CD4-positive, alpha-beta memory T cell (primary cell): ENCODE measurements at regions not wholly inside any gene's neighbourhood (a gene's known extent, or its start where the extent isn't known, plus 50 kb on each side); places are given as distances from the start of the nearest gene placed in this dataset.

Experiments
- CTCF ChIA-PET: fragments of 350-600 bp; sonication (Branson Sonifier 250); formaldehyde crosslinking; loops from one replicate; lab custom pipeline; 2021; ENCODE audit warnings: inconsistent platforms; ENCODE audit not compliant: partially characterized antibody; lab: Charles Lee
- POLR2A ChIA-PET: fragments of 350-600 bp; sonication (Branson Sonifier 250); formaldehyde crosslinking; loops from one replicate; lab custom pipeline; 2021; ENCODE audit not compliant: partially characterized antibody; lab: Charles Lee
- DNase-seq, 5 donors: peaks; one replicate each; pipeline versions ENCODE4 v3.0.0 to v3.0.0-alpha.2; 2020 to 2022; ENCODE audit warnings: mixed read lengths in 1 of 5
- H3K27ac ChIP-seq: one replicate; pipeline ENCODE4 v1.7.0; 2013; ENCODE audit warnings: low read depth, low read length
- H3K27me3 ChIP-seq: 2 replicates; pipeline ENCODE4 v1.7.0; 2013; ENCODE audit warnings: mild to moderate bottlenecking, low read length, moderate library complexity; ENCODE audit not compliant: insufficient read depth
- H3K36me3 ChIP-seq: 2 replicates; pipeline ENCODE4 v1.7.0; 2013; ENCODE audit warnings: mild to moderate bottlenecking, low read length, moderate library complexity; ENCODE audit not compliant: insufficient read depth
- H3K4me1 ChIP-seq: 2 replicates; pipeline ENCODE4 v1.7.0; 2013; ENCODE audit warnings: mild to moderate bottlenecking, low read length, moderate library complexity; ENCODE audit not compliant: insufficient read depth
- H3K4me3 ChIP-seq, 2 donors: one replicate each; pipeline ENCODE4 v1.7.0; 2013; ENCODE audit warnings: low read length in 2 of 2, mild to moderate bottlenecking in 1 of 2
- H3K9me3 ChIP-seq, 2 donors: one replicate each; pipeline ENCODE4 v1.7.0; 2013; ENCODE audit warnings: low read length in 2 of 2, control low read depth in 1 of 2; ENCODE audit not compliant: control insufficient read depth in 1 of 2
- H3K27ac Mint-ChIP-seq, 7 donors: one replicate each; pipeline ENCODE4 v1.8.0; 2020 to 2021; ENCODE audit warnings: mixed read lengths in 7 of 7, mild to moderate bottlenecking in 6 of 7, inconsistent platforms in 3 of 7, moderate library complexity in 3 of 7
- H3K27me3 Mint-ChIP-seq, 2 donors: one replicate each; pipeline ENCODE4 v1.8.0; 2020 to 2021; ENCODE audit warnings: mixed read lengths in 2 of 2
- H3K36me3 Mint-ChIP-seq, 2 donors: one replicate each; pipeline ENCODE4 v1.8.0; 2020 to 2021; ENCODE audit warnings: mixed read lengths in 2 of 2, inconsistent platforms in 1 of 2, mild to moderate bottlenecking in 1 of 2
- H3K4me1 Mint-ChIP-seq, 4 donors: one replicate each; pipeline ENCODE4 v1.8.0; 2020 to 2021; ENCODE audit warnings: mixed read lengths in 4 of 4, mild to moderate bottlenecking in 1 of 4
- H3K4me3 Mint-ChIP-seq, 8 donors: one replicate each; pipeline ENCODE4 v1.8.0; 2020 to 2021; ENCODE audit warnings: mixed read lengths in 8 of 8, mild to moderate bottlenecking in 7 of 8, moderate library complexity in 6 of 8, inconsistent platforms in 3 of 8
- H3K9me3 Mint-ChIP-seq, 8 donors: one replicate each; pipeline ENCODE4 v1.8.0; 2020 to 2021; ENCODE audit warnings: mixed read lengths in 8 of 8, mild to moderate bottlenecking in 5 of 8, inconsistent platforms in 3 of 8, moderate library complexity in 1 of 8
- intact Hi-C: fragments of 100-400 bp; cut with micrococcal nuclease; formaldehyde crosslinking; loops from one replicate; pipeline ENCODE4 v1.15.1; 2023

DNA sequence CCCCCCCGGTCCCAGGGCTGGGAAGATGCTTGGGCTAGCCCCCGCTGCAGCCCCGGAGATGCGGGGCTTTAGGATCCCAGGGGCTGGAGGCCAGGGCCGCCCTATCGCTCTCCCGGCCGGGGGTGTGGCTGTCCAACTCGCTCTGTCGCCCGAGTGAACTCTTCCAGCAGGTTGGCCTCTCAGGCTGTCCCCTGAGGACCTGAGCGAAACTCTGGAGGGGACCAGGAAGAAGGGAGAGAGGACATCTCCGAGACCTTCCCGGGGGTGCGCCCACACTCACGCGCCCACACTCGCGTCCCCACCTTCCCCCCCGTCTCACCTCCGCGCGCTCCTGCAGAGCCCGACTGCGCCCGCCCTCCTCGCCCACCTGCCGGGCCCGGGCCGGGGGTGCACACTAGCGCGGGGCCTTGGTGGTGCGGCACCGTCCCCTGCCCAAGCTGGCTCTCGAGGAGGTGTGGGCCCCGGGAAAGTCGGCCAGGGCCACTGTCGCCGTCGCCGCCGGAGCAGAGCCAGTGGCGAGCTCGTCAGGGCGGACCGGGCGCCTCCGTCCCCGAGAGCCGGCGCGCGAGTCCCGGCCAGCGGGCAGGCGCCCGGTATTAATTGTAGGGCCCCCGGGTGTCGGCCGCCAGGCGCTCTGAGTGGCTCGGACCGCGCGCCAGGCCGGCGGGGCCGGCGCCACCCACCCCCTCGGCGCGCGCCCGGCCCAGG is 101.7 kb upstream of the SVIL start:
- peak in 4 of 5 donors; percentile 23 to 29 (median 24) for DNase-seq
- intact Hi-C loops, result loop anchor here (5.0 kb wide), 1 partner anchor 214 kb away; no protein-coding TSS in a partner anchor
- Mint-ChIP-seq H3K27ac (peak overlapping the region in 1 of 7 donors; percentile 4), H3K4me3 (peak overlapping the region; percentile 82 to 88 (median 84)), H3K4me1 (peaks cover 19 to 42% (median 32%) of the 10 kb centered on the region in 4 donors), H3K36me3 (peaks cover 0 to 2% of the 10 kb centered on the region in 2 donors), H3K27me3 (no peaks in the 10 kb centered on the region), H3K9me3 (peaks cover 0 to 1% (median 0%) of the 10 kb centered on the region in 8 donors)
- H3K4me3 ChIP-seq, result peak overlapping the region in 1 of 2 donors; percentile 62
- peak overlapping the region; percentile 5 for H3K27ac ChIP-seq
- no peaks in the 10 kb centered on the region for H3K36me3 ChIP-seq
- no peaks in the 10 kb centered on the region for H3K9me3 ChIP-seq
- POLR2A ChIA-PET, result interaction anchor here (0.8 to 2.8 kb wide), 5 partner anchors 55 to 202 kb away, joined by 3 to 32 read pairs (median 4); no protein-coding TSS in a partner anchor
- CTCF ChIA-PET, result interaction anchor here (0.8 to 4.5 kb wide), 17 partner anchors 8 to 176 kb away, joined by 3 to 28 read pairs (median 4); no protein-coding TSS in a partner anchor
- H3K4me1 ChIP-seq, result peaks cover 26% of the 10 kb centered on the region
- H3K27me3 ChIP-seq, result no peaks in the 10 kb centered on the region

DNA sequence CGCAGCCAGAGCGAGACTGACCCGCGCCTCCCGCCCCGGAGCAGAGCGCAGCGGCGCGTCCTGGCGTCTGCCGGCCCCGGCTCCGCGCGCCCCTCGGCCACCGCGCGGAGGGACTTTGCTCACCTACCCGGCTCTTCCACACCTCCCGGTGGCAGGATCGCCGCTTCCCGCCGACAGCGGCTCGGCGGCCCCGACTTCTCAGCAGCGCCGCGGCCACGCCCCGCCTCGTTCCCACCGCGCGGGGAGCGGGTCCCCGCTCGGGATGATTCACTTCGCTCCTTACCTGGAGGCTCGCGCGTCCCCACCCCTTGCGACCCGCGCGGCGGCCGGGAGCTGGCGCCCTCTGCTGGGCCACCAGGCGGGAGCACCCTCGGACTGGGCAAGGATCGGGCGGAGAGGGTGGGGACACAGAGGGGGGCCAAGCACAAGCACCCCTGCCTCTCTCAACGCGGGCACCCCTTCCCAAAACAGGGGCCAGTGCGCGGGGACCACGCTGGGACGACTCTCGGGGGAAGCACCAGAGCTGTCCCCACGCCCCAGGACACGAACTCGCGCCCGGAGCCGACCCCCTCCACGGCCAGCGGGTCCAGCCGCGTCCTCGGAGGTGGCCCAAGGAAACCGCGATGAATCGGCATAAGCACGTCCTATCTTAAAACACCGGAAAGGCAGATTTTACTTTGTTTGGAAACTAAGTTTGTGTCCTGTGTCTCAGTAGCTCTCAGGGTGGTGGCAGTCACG is 101.0 kb upstream of the SVIL start:
- intact Hi-C loops, result loop anchor here (1.0 to 5.0 kb wide), 5 partner anchors 53 to 213 kb away; no protein-coding TSS in a partner anchor
- Histone ChIP-seq H3K27ac (peak overlapping the region; percentile 30), H3K27me3 (no peaks in the 10 kb centered on the region), H3K4me3 (peak overlapping the region in 1 of 2 donors; percentile 62), H3K9me3 (no peaks in the 10 kb centered on the region), H3K4me1 (peaks cover 26% of the 10 kb centered on the region), H3K36me3 (no peaks in the 10 kb centered on the region)
- Mint-ChIP-seq H3K4me1 (peaks cover 23 to 48% (median 37%) of the 10 kb centered on the region in 4 donors), H3K4me3 (peak overlapping the region; percentile 82 to 88 (median 84)), H3K27ac (peak overlapping the region in 4 of 7 donors; percentile 21 to 91 (median 74)), H3K36me3 (peaks cover 0 to 2% of the 10 kb centered on the region in 2 donors), H3K9me3 (peaks cover 0 to 1% (median 0%) of the 10 kb centered on the region in 8 donors), H3K27me3 (no peaks in the 10 kb centered on the region)
- CTCF ChIA-PET, result interaction anchor here (0.8 to 4.5 kb wide), 17 partner anchors 8 to 175 kb away, joined by 3 to 28 read pairs (median 4); no protein-coding TSS in a partner anchor
- DNase-seq, result peak; percentile 76 to 84 (median 80)
- POLR2A ChIA-PET, result interaction anchor here (0.8 to 2.8 kb wide), 8 partner anchors 33 to 201 kb away, joined by 3 to 32 read pairs (median 4); partner anchors contain the start of gene SVIL

DNA sequence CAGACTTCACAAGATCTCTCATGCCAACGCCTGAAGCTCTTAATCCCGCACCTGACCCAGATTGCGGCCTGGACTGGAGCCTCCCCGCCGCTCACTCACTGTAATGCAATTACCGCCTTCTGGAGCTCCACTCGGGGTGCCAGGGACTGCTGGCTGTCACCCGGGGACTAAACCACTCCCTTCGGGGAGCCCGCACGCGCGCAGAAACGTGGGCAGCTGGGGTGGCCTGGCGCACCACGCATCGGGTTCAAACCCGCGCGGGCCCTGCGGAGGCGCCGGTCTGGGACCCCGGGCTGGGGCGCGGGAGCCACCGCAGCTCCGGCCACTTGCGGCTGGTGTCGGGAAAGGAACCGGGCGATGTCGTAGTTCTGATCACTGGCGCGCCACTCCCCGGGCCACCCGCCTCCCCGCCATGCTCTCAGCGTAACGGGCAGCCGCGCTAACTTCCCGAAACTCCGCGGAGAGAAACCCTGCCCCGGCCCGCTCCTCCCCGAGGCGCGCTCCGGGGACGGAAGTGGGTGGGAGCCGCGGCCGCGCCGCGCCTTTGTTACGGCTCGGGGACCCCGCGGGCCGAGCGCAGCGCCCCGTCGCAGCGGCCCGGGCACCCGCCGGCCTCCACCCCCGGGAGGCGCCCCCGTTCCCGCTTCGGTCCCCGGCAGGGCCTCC is 100.3 kb upstream of the SVIL start:
- no peaks in the 10 kb centered on the region for H3K27me3 ChIP-seq
- H3K4me3 Mint-ChIP-seq, result peak overlapping the region; percentile 83 to 92 (median 90)
- peaks cover 24 to 53% (median 39%) of the 10 kb centered on the region in 4 donors for H3K4me1 Mint-ChIP-seq
- H3K36me3 ChIP-seq, result no peaks in the 10 kb centered on the region
- intact Hi-C loops, result loop anchor here (1.0 to 5.0 kb wide), 5 partner anchors 53 to 213 kb away; no protein-coding TSS in a partner anchor
- H3K27ac Mint-ChIP-seq, result peak overlapping the region; percentile 21 to 87 (median 72)
- H3K9me3 ChIP-seq, result no peaks in the 10 kb centered on the region
- CTCF ChIA-PET, result interaction anchor here (0.8 to 4.5 kb wide), 12 partner anchors 9 to 150 kb away, joined by 3 to 28 read pairs (median 6); no protein-coding TSS in a partner anchor
- H3K9me3 Mint-ChIP-seq, result no peaks in the 10 kb centered on the region
- POLR2A ChIA-PET, result interaction anchor here (0.7 to 2.8 kb wide), 12 partner anchors 11 to 201 kb away, joined by 3 to 32 read pairs (median 4); partner anchors contain the start of gene SVIL
- peak overlapping the region; percentile 30 to 62 for H3K4me3 ChIP-seq
- H3K27ac ChIP-seq, result peak overlapping the region; percentile 30
- no peaks in the 10 kb centered on the region for H3K27me3 Mint-ChIP-seq
- peaks cover 26% of the 10 kb centered on the region for H3K4me1 ChIP-seq
- peak; percentile 55 to 62 (median 58) for DNase-seq
- peaks cover 2 to 4% of the 10 kb centered on the region in 2 donors for H3K36me3 Mint-ChIP-seq

DNA sequence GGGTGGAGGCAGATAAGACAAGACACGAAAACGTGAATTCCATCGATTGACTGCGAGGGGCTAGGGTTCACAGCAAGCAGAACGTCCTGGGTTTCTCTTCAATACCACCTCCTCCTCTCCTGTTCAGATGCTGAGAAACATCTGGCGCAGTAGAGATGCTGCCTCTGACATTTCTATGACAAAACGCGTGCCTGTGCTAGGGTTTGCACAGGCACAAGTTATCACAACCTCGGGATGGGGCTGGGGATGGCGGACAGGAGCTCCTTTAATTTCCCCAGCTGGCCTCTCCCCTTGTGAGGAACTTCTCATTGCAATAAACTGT is 99.8 kb upstream of the SVIL start:
- H3K4me1 ChIP-seq, result peaks cover 26% of the 10 kb centered on the region

DNA sequence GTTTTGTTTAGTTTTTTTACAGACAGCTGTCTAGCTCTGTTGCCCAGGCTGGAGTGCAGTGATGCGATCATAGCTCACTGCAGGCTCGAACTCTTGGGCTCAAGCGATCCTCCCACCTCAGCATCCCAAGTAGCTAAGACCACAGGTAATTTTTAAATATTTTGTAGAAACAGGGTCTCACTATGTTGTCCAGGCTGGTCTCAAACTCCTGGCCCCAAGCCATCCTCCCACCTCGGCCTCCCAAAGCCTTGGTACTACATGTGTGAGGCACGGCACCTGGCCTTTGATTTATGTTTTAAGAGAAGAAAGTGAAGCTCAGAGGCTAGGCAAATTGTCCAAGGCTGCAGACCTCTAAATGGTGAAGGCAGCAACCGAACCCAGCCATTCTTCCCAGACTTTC is 98.6 kb upstream of the SVIL start:
- H3K36me3 Mint-ChIP-seq, result peaks cover 8 to 14% of the 10 kb centered on the region in 2 donors
- Histone ChIP-seq H3K27ac (no peak overlapping the region), H3K27me3 (no peaks in the 10 kb centered on the region), H3K36me3 (no peaks in the 10 kb centered on the region), H3K4me1 (peaks cover 26% of the 10 kb centered on the region), H3K9me3 (no peaks in the 10 kb centered on the region), H3K4me3 (no peak overlapping the region)
- peak overlapping the region in 1 of 7 donors; percentile 52 for H3K27ac Mint-ChIP-seq
- no peaks in the 10 kb centered on the region for H3K27me3 Mint-ChIP-seq
- ChIA-PET CTCF (interaction anchor here (0.6 to 4.5 kb wide), 6 partner anchors 9 to 143 kb away, joined by 3 to 28 read pairs (median 3); no protein-coding TSS in a partner anchor), POLR2A (interaction anchor here (1.6 kb wide), 1 partner anchor 51 kb away, joined by 5 read pairs; no protein-coding TSS in a partner anchor)
- H3K9me3 Mint-ChIP-seq, result no peaks in the 10 kb centered on the region
- peaks cover 33 to 68% (median 49%) of the 10 kb centered on the region in 4 donors for H3K4me1 Mint-ChIP-seq
- peak overlapping the region; percentile 20 to 92 (median 86) for H3K4me3 Mint-ChIP-seq
- intact Hi-C loops, result no loop called here
- DNase-seq, result no peak

More for the DNA sequence above, 99.8 kb upstream of the SVIL start:
- H3K4me3 Mint-ChIP-seq, result peak overlapping the region; percentile 83 to 92 (median 90)
- peak overlapping the region; percentile 30 to 62 for H3K4me3 ChIP-seq
- CTCF ChIA-PET, result interaction anchor here (0.8 to 4.5 kb wide), 11 partner anchors 8 to 149 kb away, joined by 3 to 28 read pairs (median 5); no protein-coding TSS in a partner anchor
- POLR2A ChIA-PET, result interaction anchor here (0.7 to 2.8 kb wide), 11 partner anchors 10 to 144 kb away, joined by 3 to 32 read pairs (median 4); partner anchors contain the start of gene SVIL
- H3K36me3 Mint-ChIP-seq, result peaks cover 2 to 6% of the 10 kb centered on the region in 2 donors
- H3K9me3 Mint-ChIP-seq, result no peaks in the 10 kb centered on the region
- no peaks in the 10 kb centered on the region for H3K27me3 ChIP-seq
- peaks cover 26 to 56% (median 39%) of the 10 kb centered on the region in 4 donors for H3K4me1 Mint-ChIP-seq
- H3K27ac ChIP-seq, result peak overlapping the region; percentile 30
- peak overlapping the region; percentile 21 to 87 (median 72) for H3K27ac Mint-ChIP-seq
- intact Hi-C loops, result no loop called here
- no peaks in the 10 kb centered on the region for H3K9me3 ChIP-seq
- no peak for DNase-seq
- H3K36me3 ChIP-seq, result no peaks in the 10 kb centered on the region
- no peaks in the 10 kb centered on the region for H3K27me3 Mint-ChIP-seq

DNA sequence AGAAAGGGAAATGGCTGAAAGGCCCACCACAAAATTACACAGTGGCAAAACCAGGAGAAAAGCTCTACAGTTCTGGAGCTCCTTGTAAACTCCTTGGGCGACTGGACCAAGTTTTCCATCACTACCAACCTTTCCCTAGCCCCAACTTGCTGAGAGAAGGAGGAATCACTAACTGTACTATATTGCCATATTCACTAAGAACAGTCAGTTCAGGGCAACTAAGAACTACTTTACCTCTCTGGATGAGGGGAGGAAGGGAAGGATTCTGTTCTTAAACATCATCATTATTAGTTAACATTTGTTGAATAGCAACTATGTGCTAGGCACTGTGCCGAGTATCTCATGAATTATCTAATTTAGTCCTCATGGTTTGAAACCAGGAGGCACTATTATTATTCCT is 98.1 kb upstream of the SVIL start:
- DNase-seq, result no peak
- H3K27me3 ChIP-seq, result no peaks in the 10 kb centered on the region
- ChIA-PET CTCF (interaction anchor here (0.6 to 1.3 kb wide), 3 partner anchors 9 to 55 kb away, joined by 3 read pairs; no protein-coding TSS in a partner anchor), POLR2A (interaction anchor here (1.6 kb wide), 1 partner anchor 51 kb away, joined by 5 read pairs; no protein-coding TSS in a partner anchor)
- Mint-ChIP-seq H3K4me1 (peaks cover 33 to 72% (median 53%) of the 10 kb centered on the region in 4 donors), H3K9me3 (no peaks in the 10 kb centered on the region), H3K27me3 (no peaks in the 10 kb centered on the region), H3K36me3 (peaks cover 10 to 17% of the 10 kb centered on the region in 2 donors), H3K27ac (peak overlapping the region in 1 of 7 donors; percentile 52), H3K4me3 (peak overlapping the region; percentile 20 to 91 (median 61))
- no peak overlapping the region for H3K27ac ChIP-seq
- H3K4me1 ChIP-seq, result peaks cover 26% of the 10 kb centered on the region
- no peak overlapping the region for H3K4me3 ChIP-seq
- H3K36me3 ChIP-seq, result no peaks in the 10 kb centered on the region
- no peaks in the 10 kb centered on the region for H3K9me3 ChIP-seq
- intact Hi-C loops, result no loop called here
